PC-3 (cell line): ENCODE measurements at regions not wholly inside any gene's neighbourhood (a gene's known extent, or its start where the extent isn't known, plus 50 kb on each side); places are given as distances from the start of the nearest gene placed in this dataset.
A peak's percentile ranks its signal among the peaks of the same experiment; 100 is the strongest.

Source experiments
- ATAC-seq: fragments of 200-7000 bp; cut with Tn5 transposase; 2 replicates; pipeline ENCODE4 v1.9.1; 2020; ENCODE audit warnings: mild to moderate bottlenecking, moderate library complexity
- BruUV-seq: library from RNA; stranded (reverse); fragments of 400-500 nt; replicated peaks from 2 replicates; lab custom pipeline; 2021; lab: Mats Ljungman, UMichigan
- CTCF ChIA-PET: fragments of 300-600 bp; sonication (Branson Sonifier 250); formaldehyde crosslinking; loops from one replicate; lab custom pipeline; 2022; ENCODE audit warnings: antibody characterized with exemption; lab: Charles Lee
- POLR2A ChIA-PET: fragments of 300-600 bp; sonication (Branson Sonifier 250); formaldehyde crosslinking; loops from one replicate; lab custom pipeline; 2022; ENCODE audit warnings: antibody characterized with exemption; ENCODE audit not compliant: unreplicated experiment; lab: Charles Lee
- DNase-seq: peaks from one replicate; pipeline ENCODE4 v3.0.0-alpha.2; 2015
- H2AFZ ChIP-seq: fragments of 300-600 bp; sonication (generic); 2 replicates; pipeline ENCODE4 v1.6.0; 2016; ENCODE audit warnings: antibody characterized with exemption, low read length
- H3F3A ChIP-seq: fragments of 300-600 bp; sonication (generic); one replicate; pipeline ENCODE4 v1.6.0; 2017; ENCODE audit warnings: antibody characterized with exemption, low read length, control low read depth, mild to moderate bottlenecking; ENCODE audit not compliant: unreplicated experiment
- H3K27ac ChIP-seq: fragments of 300-600 bp; sonication (generic); 2 replicates; pipeline ENCODE4 v1.5.1; 2016; ENCODE audit warnings: mild to moderate bottlenecking, low read length
- H3K27me3 ChIP-seq: fragments of 300-600 bp; sonication (generic); 2 replicates; pipeline ENCODE4 v1.6.1; 2016; ENCODE audit warnings: low read length, mixed read lengths
- H3K36me3 ChIP-seq: fragments of 300-600 bp; sonication (generic); 2 replicates; pipeline ENCODE4 v1.6.1; 2016; ENCODE audit warnings: low read depth, mixed run types, low read length, mixed read lengths
- H3K4me1 ChIP-seq: fragments of 300-600 bp; sonication (generic); 2 replicates; pipeline ENCODE4 v1.5.1; 2016; ENCODE audit warnings: low read length; ENCODE audit not compliant: insufficient read depth
- H3K4me2 ChIP-seq: fragments of 300-600 bp; sonication (generic); 2 replicates; pipeline ENCODE4 v1.6.0; 2016; ENCODE audit warnings: low read length
- H3K4me3 ChIP-seq: fragments of 300-600 bp; sonication (generic); 2 replicates; pipeline ENCODE4 v1.5.1; 2016; ENCODE audit warnings: mild to moderate bottlenecking, low read length, mixed read lengths
- H3K79me2 ChIP-seq: fragments of 300-600 bp; sonication (generic); 2 replicates; pipeline ENCODE4 v1.6.1; 2017; ENCODE audit warnings: low read length, mixed read lengths
- H3K9ac ChIP-seq: fragments of 300-600 bp; sonication (generic); 2 replicates; pipeline ENCODE4 v1.6.0; 2016; ENCODE audit warnings: mild to moderate bottlenecking, low read length
- H3K9me2 ChIP-seq: fragments of 300-600 bp; sonication (generic); replicated peaks from 2 replicates; pipeline ENCODE4 v1.6.1; 2016; ENCODE audit warnings: mixed run types, low read length, mixed read lengths
- H3K9me3 ChIP-seq: fragments of 300-600 bp; sonication (generic); 2 replicates; pipeline ENCODE4 v1.6.1; 2016; ENCODE audit warnings: low read length, mixed read lengths
- H4K20me1 ChIP-seq: fragments of 300-600 bp; sonication (generic); 2 replicates; pipeline ENCODE4 v1.6.1; 2016; ENCODE audit warnings: low read length, mixed read lengths
- EZH2 ChIP-seq: fragments of 300-600 bp; sonication (generic); IDR thresholded peaks from one replicate; pipeline ENCODE4 v1.6.1; 2017; ENCODE audit warnings: antibody characterized with exemption, mild to moderate bottlenecking, low read length; ENCODE audit not compliant: unreplicated experiment
- EZH2phosphoT487 ChIP-seq: fragments of 300-600 bp; sonication (generic); IDR thresholded peaks from 2 replicates; pipeline ENCODE4 v1.6.1; 2018; ENCODE audit warnings: mild to moderate bottlenecking, antibody characterized with exemption, low read length, borderline replicate concordance
- intact Hi-C: fragments of 100-400 bp; cut with micrococcal nuclease; formaldehyde crosslinking; loops from 2 replicates; pipeline ENCODE4 v1.9.0; 2023
- TF ChIP-seq, protein P1 (sequence below): fragments of 300-600 bp; sonication (generic); conservative IDR thresholded peaks from 2 replicates; pipeline ENCODE4 v1.5.1; 2017; ENCODE audit warnings: antibody characterized with exemption, low read depth, mild to moderate bottlenecking, low read length

DNA sequence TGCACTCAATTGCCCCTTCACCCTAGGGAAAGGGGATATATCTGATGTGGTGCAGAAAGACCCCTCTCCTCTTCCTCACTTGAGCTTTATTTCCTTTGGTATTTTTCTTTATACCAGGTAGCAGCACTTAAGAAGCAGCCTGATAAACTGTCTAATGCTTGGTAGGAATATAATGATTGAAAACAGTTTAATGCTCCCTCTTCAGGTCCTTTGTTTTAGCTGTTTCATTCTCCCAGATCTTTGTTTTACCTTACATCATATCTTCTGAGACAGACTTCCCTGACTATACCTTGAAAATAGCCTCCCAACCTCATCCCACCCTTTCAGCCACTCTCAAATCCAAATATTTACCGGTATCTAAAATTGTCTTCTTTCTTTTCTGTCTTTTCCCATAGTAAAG is 87.9 kb downstream of the NUDT12 start:
- Histone ChIP-seq H3F3A (peaks cover 3% of the 10 kb centered on the region), H3K79me2 (no peaks in the 10 kb centered on the region), H3K4me2 (no peak overlapping the region), H3K9me2 (no peaks in the 10 kb centered on the region), H4K20me1 (no peaks in the 10 kb centered on the region), H3K27me3 (no peaks in the 10 kb centered on the region), H3K4me3 (no peak overlapping the region), H2AFZ (no peak overlapping the region), H3K27ac (no peak overlapping the region), H3K9ac (no peak overlapping the region), H3K9me3 (no peaks in the 10 kb centered on the region), H3K4me1 (peaks cover 29% of the 10 kb centered on the region), H3K36me3 (no peaks in the 10 kb centered on the region)
- CTCF ChIA-PET: interaction anchor here (0.8 to 2.1 kb wide), 6 partner anchors 82 to 242 kb away, joined by 3 to 27 read pairs (median 10); partner anchors contain the start of gene MACIR
- POLR2A ChIA-PET: no interaction called here
- TF ChIP-seq EZH2phosphoT487: no peak
- TF ChIP-seq, protein P1, sequence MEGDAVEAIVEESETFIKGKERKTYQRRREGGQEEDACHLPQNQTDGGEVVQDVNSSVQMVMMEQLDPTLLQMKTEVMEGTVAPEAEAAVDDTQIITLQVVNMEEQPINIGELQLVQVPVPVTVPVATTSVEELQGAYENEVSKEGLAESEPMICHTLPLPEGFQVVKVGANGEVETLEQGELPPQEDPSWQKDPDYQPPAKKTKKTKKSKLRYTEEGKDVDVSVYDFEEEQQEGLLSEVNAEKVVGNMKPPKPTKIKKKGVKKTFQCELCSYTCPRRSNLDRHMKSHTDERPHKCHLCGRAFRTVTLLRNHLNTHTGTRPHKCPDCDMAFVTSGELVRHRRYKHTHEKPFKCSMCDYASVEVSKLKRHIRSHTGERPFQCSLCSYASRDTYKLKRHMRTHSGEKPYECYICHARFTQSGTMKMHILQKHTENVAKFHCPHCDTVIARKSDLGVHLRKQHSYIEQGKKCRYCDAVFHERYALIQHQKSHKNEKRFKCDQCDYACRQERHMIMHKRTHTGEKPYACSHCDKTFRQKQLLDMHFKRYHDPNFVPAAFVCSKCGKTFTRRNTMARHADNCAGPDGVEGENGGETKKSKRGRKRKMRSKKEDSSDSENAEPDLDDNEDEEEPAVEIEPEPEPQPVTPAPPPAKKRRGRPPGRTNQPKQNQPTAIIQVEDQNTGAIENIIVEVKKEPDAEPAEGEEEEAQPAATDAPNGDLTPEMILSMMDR: peak; percentile 36; the same call in 1 of the 2 replicates
- BruUV-seq: no TSS peak
- peak; percentile 39 for DNase-seq
- intact Hi-C loops: loop anchor here (1.0 to 5.0 kb wide), 6 partner anchors 42 to 250 kb away; partner anchors contain the start of genes MACIR and NUDT12
- peak; percentile 52; the same call in 1 of the 2 replicates for ATAC-seq

DNA sequence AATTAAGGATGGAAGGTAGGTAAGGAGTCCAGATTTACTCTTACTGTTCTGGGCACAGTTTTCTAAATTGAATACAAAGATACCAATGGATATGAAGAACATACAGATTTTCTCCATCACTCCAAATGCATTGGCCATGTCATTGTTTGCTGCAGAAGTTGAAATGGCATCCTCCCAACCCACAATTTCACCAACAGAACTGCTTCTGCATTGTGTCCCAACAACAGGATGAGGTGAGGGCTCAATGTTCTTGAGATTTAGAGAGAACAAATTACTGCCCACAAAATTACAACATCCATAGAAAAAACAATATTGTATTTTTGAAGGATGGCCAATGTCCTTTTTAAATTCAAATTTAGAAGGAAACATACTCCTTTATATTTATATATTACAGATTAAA is 88.9 kb downstream of the NUDT12 start:
- H3F3A ChIP-seq: peaks cover 12% of the 10 kb centered on the region
- CTCF ChIA-PET: no interaction called here
- intact Hi-C loops: loop anchor here (1.0 to 5.0 kb wide), 3 partner anchors 41 to 249 kb away; no protein-coding TSS in a partner anchor
- POLR2A ChIA-PET: no interaction called here
- no TSS peak for BruUV-seq
- TF ChIP-seq EZH2: no peak
- TF ChIP-seq EZH2phosphoT487: no peak
- TF ChIP-seq, protein P1: no peak
- no peak overlapping the region for H3K27ac ChIP-seq
- no peaks in the 10 kb centered on the region for H3K36me3 ChIP-seq
- no peaks in the 10 kb centered on the region for H3K9me2 ChIP-seq
- no peaks in the 10 kb centered on the region for H4K20me1 ChIP-seq
- H3K4me1 ChIP-seq: peaks cover 39% of the 10 kb centered on the region
- H3K9ac ChIP-seq: no peak overlapping the region
- H3K79me2 ChIP-seq: no peaks in the 10 kb centered on the region
- no peak overlapping the region for H3K4me2 ChIP-seq
- H3K4me3 ChIP-seq: no peak overlapping the region
- no peak for DNase-seq
- H3K9me3 ChIP-seq: no peaks in the 10 kb centered on the region
- H3K27me3 ChIP-seq: no peaks in the 10 kb centered on the region
- no peak overlapping the region for H2AFZ ChIP-seq
- no peak for ATAC-seq

DNA sequence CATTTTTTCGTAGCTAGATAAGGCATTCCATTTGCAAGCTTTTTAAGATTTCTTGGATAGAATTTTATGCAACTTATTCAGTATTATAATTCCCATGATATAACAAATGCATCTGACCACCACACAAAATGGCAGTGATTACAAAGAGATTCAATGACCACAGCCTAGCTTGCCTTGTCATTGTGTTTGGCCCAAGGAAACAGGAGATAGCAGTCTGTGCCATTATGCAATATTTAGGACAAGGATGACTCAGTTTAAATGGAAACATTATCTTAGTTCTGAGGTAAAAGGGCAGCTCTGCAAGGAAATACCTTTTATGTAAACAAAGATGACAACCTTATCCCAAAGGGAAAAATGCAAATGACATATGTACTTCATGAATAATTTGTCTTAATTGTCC is 89.8 kb downstream of the NUDT12 start:
- intact Hi-C loops: loop anchor here (5.0 kb wide), 1 partner anchor 41 kb away; no protein-coding TSS in a partner anchor
- Histone ChIP-seq H3K4me1 (peaks cover 45% of the 10 kb centered on the region), H2AFZ (no peak overlapping the region), H3K9me2 (no peaks in the 10 kb centered on the region), H3K36me3 (no peaks in the 10 kb centered on the region), H4K20me1 (no peaks in the 10 kb centered on the region), H3K27ac (peak overlapping the region; percentile 21), H3F3A (peaks cover 14% of the 10 kb centered on the region), H3K79me2 (no peaks in the 10 kb centered on the region), H3K9me3 (no peaks in the 10 kb centered on the region), H3K4me2 (peak overlapping the region; percentile 11), H3K4me3 (no peak overlapping the region), H3K27me3 (no peaks in the 10 kb centered on the region), H3K9ac (no peak overlapping the region)
- DNase-seq (peak; percentile 90), ATAC-seq (peak; percentile 47)
- TF ChIP-seq, protein P1: no peak
- no peak for TF ChIP-seq EZH2
- TF ChIP-seq EZH2phosphoT487: no peak
- POLR2A ChIA-PET: interaction anchor here (0.5 kb wide), 1 partner anchor 256 kb away, joined by 3 read pairs; no protein-coding TSS in a partner anchor
- no TSS peak for BruUV-seq
- CTCF ChIA-PET: no interaction called here
